ENCODE measurements at regions not wholly inside any gene's neighbourhood (a gene's known extent, or its start where the extent isn't known, plus 50 kb on each side); places are given as distances from the start of the nearest gene placed in this dataset.

GRCh38 chr11:93249459-93250220 is 51.8 kb upstream of the SLC36A4 start:
- TF ChIP-seq CTCF (IDR thresholded peaks at IDR 0.05) (no peak), POLR2A (IDR thresholded peaks at IDR 0.05) (no peak), EP300 (IDR thresholded peaks at IDR 0.05) (no peak)
